ENCODE measurements at regions not wholly inside any gene's neighbourhood (a gene's known extent, or its start where the extent isn't known, plus 50 kb on each side); places are given as distances from the start of the nearest gene placed in this dataset.

- no peak for TF ChIP-seq MEF2B (IDR thresholded peaks at IDR 0.05; ENCODE audit: partially characterized antibody, poor library complexity, severe bottlenecking)
- no peak for TF ChIP-seq PBX3 (IDR thresholded peaks at IDR 0.05; ENCODE audit: insufficient replicate concordance, low read depth, low read length)
- no peak for TF ChIP-seq RELB (IDR thresholded peaks at IDR 0.05; ENCODE audit: low read depth)
Measured at GRCh38 chr7:35418716-35419390, 165.0 kb upstream of the TBX20 start (continued).

- H3K27me3 ChIP-seq (replicated peaks in 1 of 2; ENCODE audit: control insufficient read depth in 2 of 2, insufficient read depth in 2 of 2, low read length in 1 of 2), result no peaks in the 10 kb centered on the region
- ATAC-seq (no peak), FAIRE-seq (no peak), DNase-seq (ENCODE audit: low read depth, low spot score) (no peak)
- RAD21 ChIA-PET (ENCODE audit: unreplicated experiment), result no interaction called here
- POLR2A ChIA-PET, result no interaction called here
- H3K36me3 ChIP-seq (ENCODE audit: control insufficient read depth in 2 of 2, insufficient read depth in 2 of 2, low read length in 1 of 2), result no peaks in the 10 kb centered on the region
- H3K4me2 ChIP-seq (ENCODE audit: control insufficient read depth, insufficient read depth), result no peak overlapping the region
- no peak overlapping the region for H2AFZ ChIP-seq (ENCODE audit: control insufficient read depth, low read depth, low read length)
- CTCF ChIA-PET, result interaction anchor here (1.6 kb wide), 1 partner anchor 9 kb away, joined by 3 read pairs; no protein-coding TSS in a partner anchor
- no peak overlapping the region for H3K27ac ChIP-seq (ENCODE audit: control insufficient read depth, insufficient read depth)
- no peak overlapping the region for H3K9ac ChIP-seq (ENCODE audit: control insufficient read depth, insufficient read depth, low read length)
- in situ Hi-C loops (cut with MboI) (no loop called here), intact Hi-C loops (cut with micrococcal nuclease; ENCODE audit: unreplicated experiment) (no loop called here)
- TF ChIP-seq POLR2AphosphoS5 (IDR thresholded peaks at IDR 0.05; ENCODE audit: low read length) (no peak), SREBF2 (IDR thresholded peaks at IDR 0.05; ENCODE audit: low read length) (no peak), TARDBP (IDR thresholded peaks at IDR 0.05; ENCODE audit: borderline replicate concordance) (no peak)
- BruUV-seq (replicated peaks), result no TSS peak
- SMC1A ChIA-PET (ENCODE audit: uncharacterized antibody, unreplicated experiment), result interaction anchor here (1.3 kb wide), 1 partner anchor 8 kb away, joined by 4 read pairs; no protein-coding TSS in a partner anchor
- no peaks in the 10 kb centered on the region for H3K79me2 ChIP-seq (ENCODE audit: control insufficient read depth, insufficient read depth, low read length)
- H4K20me1 ChIP-seq (ENCODE audit: control insufficient read depth, insufficient read depth), result no peaks in the 10 kb centered on the region; the same call in 1 of the 2 replicates
- WGBS (ENCODE audit: insufficient coverage, insufficient replicate concordance, low lambda C conversion rate, missing lambda C conversion rate), result 81% methylated on average over 2 of the region's 2 CpGs
- H3K4me1 ChIP-seq (ENCODE audit: control insufficient read depth, insufficient read depth, low read length), result no peaks in the 10 kb centered on the region
- no peak overlapping the region for H3K4me3 ChIP-seq
- no peaks in the 10 kb centered on the region for H3K9me3 ChIP-seq (replicated peaks; ENCODE audit: control insufficient read depth, insufficient read depth, low read length)
Measured at GRCh38 chr7:35416568-35416967, 162.7 kb upstream of the TBX20 start.

All from GM12878 (cell line).